ENCODE measurements at regions not wholly inside any gene's neighbourhood (a gene's known extent, or its start where the extent isn't known, plus 50 kb on each side); places are given as distances from the start of the nearest gene placed in this dataset.
A peak's percentile ranks its signal among the peaks of the same experiment; 100 is the strongest.

DNA sequence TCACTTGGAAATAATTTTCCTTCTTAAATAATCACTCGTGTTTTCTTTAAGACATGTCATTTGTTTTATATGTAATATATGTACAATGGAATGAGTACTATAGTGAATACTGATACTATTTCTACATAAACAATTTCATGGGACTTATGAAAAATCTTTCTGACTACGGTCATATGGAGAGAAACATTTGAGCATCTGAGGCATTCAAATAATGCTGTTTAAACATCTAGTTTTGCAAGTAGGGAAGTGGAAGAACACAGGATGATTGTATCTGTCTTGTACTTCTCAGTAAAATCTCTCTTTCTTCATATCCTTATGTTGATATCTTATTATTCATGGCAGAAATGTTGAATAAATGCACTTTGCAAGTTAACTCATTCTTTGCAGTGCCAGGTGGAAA is 599.5 kb upstream of the KCNMB2 start:
- H3K36me3 ChIP-seq, result no peaks in the 10 kb centered on the region
- DNase-seq (no peak), ATAC-seq (no peak)
- WGBS (ENCODE audit: insufficient coverage, low coverage, low lambda C conversion rate, missing lambda C conversion rate), result 100% methylated on average over 2 of the region's 2 CpGs
- no peaks in the 10 kb centered on the region for H3K27me3 ChIP-seq
- no peak overlapping the region for H3K27ac ChIP-seq
- H3K4me3 ChIP-seq, result no peak overlapping the region
- H3K4me1 ChIP-seq, result peaks cover 0 to 23% (median 0%) of the 10 kb centered on the region in 4 donors
- no peaks in the 10 kb centered on the region for H3K9me3 ChIP-seq
- TF ChIP-seq POLR2A (IDR thresholded peaks at IDR 0.05) (no peak), CTCF (IDR thresholded peaks at IDR 0.05) (no peak)
- intact Hi-C loops (cut with DNase I), result no loop called here

GRCh38 chr3:177942911-177943310 is 593.3 kb upstream of the KCNMB2 start:
- intact Hi-C loops (cut with DNase I), result no loop called here
- no peak for TF ChIP-seq POLR2A (IDR thresholded peaks at IDR 0.05)
- no peak for TF ChIP-seq CTCF (IDR thresholded peaks at IDR 0.05)
- Histone ChIP-seq H3K4me3 (no peak overlapping the region), H3K9me3 (no peaks in the 10 kb centered on the region), H3K27me3 (no peaks in the 10 kb centered on the region), H3K4me1 (peaks cover 0 to 11% (median 0%) of the 10 kb centered on the region in 4 donors), H3K36me3 (no peaks in the 10 kb centered on the region), H3K27ac (no peak overlapping the region)
- ATAC-seq (no peak), DNase-seq (no peak)
- 97% methylated on average over 2 of the region's 2 CpGs for WGBS (ENCODE audit: insufficient coverage, low coverage, low lambda C conversion rate, missing lambda C conversion rate)

DNA sequence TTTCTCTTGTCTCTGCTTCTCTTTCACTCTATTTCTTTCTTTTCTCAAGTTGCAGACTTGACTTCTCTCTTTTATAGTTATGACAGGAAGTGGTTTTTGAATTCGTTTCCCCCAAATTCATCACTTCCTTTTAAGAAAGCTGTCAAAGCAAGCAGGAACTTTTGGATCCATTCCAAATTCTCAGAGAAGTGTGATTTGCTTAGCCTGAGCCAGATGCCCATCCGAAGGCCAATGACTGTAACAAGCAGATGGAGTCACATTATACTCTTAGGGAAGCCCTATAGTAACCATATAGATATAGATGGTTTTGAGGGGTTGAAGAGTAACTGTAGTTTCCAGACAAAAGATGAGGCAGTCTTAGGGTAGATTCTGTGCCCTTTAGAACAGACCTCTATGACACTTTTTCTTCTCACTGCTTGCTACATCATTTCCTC is 592.0 kb upstream of the KCNMB2 start:
- TF ChIP-seq POLR2A (IDR thresholded peaks at IDR 0.05), result no peak
- TF ChIP-seq CTCF (IDR thresholded peaks at IDR 0.05), result no peak
- intact Hi-C loops (cut with DNase I), result no loop called here

DNA sequence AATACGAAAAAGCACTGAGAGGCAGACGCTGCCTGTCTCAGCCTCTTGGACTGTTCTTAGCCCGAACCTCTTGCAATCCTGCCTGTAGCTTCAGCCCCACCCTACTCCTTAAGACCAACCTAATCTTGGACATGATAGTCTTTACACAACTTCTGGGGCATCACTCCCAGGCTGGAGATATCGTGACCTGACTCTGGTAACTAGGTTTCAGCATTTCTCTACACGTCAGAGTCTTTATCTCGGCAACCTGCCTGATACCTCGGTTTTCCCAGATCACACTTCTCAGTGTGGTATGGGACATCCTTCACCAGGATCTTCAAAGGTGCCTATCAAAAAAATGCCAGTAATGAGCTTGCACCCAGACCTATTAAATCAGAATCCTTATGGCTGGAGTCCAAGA is 590.2 kb upstream of the KCNMB2 start:
- 94% methylated on average over 5 of the region's 7 CpGs for WGBS (ENCODE audit: insufficient coverage, low coverage, low lambda C conversion rate, missing lambda C conversion rate)

More for the DNA sequence above, 592.0 kb upstream of the KCNMB2 start:
- DNase-seq, result no peak
- WGBS (ENCODE audit: insufficient coverage, low coverage, low lambda C conversion rate, missing lambda C conversion rate), result 35% methylated on average over 2 of the region's 2 CpGs
- ATAC-seq, result peak in 1 of 4 donors; percentile 14
- Histone ChIP-seq H3K36me3 (no peaks in the 10 kb centered on the region), H3K4me3 (no peak overlapping the region), H3K27me3 (no peaks in the 10 kb centered on the region), H3K9me3 (no peaks in the 10 kb centered on the region), H3K27ac (no peak overlapping the region), H3K4me1 (peaks cover 0 to 11% (median 0%) of the 10 kb centered on the region in 4 donors)

More for the DNA sequence above, 590.2 kb upstream of the KCNMB2 start:
- intact Hi-C loops (cut with DNase I), result no loop called here
- DNase-seq (no peak), ATAC-seq (no peak)
- no peaks in the 10 kb centered on the region for H3K36me3 ChIP-seq
- no peaks in the 10 kb centered on the region for H3K9me3 ChIP-seq
- no peaks in the 10 kb centered on the region for H3K27me3 ChIP-seq
- H3K4me1 ChIP-seq, result peaks cover 0 to 11% (median 0%) of the 10 kb centered on the region in 4 donors
- no peak overlapping the region for H3K27ac ChIP-seq
- no peak overlapping the region for H3K4me3 ChIP-seq
- TF ChIP-seq POLR2A (IDR thresholded peaks at IDR 0.05) (no peak), CTCF (IDR thresholded peaks at IDR 0.05) (no peak)
